KMS-11 (cell line): ENCODE measurements at regions not wholly inside any gene's neighbourhood (a gene's known extent, or its start where the extent isn't known, plus 50 kb on each side); places are given as distances from the start of the nearest gene placed in this dataset.

Experiments
- H2AFZ ChIP-seq: fragments of 200-600 bp; sonication (generic); 2 replicates; pipeline ENCODE4 v1.6.1; 2016; ENCODE audit warnings: antibody characterized with exemption, mixed run types, low read depth
- H3K27ac ChIP-seq: fragments of 200-600 bp; sonication (generic); 2 replicates; pipeline ENCODE4 v1.6.1; 2016; ENCODE audit warnings: mild to moderate bottlenecking, mixed run types
- H3K27me3 ChIP-seq: fragments of 200-600 bp; sonication (generic); 2 replicates; pipeline ENCODE4 v1.6.1; 2017; ENCODE audit warnings: mild to moderate bottlenecking, low read depth, mixed run types, moderate library complexity; ENCODE audit not compliant: insufficient read depth
- H3K36me3 ChIP-seq: fragments of 200-600 bp; sonication (generic); 2 replicates; pipeline ENCODE4 v1.6.1; 2017; ENCODE audit warnings: mild to moderate bottlenecking, mixed run types; ENCODE audit not compliant: insufficient read depth
- H3K4me1 ChIP-seq: fragments of 200-600 bp; sonication (generic); 2 replicates; pipeline ENCODE4 v1.6.1; 2016; ENCODE audit warnings: mild to moderate bottlenecking, low read depth, mixed run types; ENCODE audit not compliant: poor library complexity, severe bottlenecking
- H3K4me2 ChIP-seq: fragments of 200-600 bp; sonication (generic); 2 replicates; pipeline ENCODE4 v1.7.0; 2016; ENCODE audit warnings: mild to moderate bottlenecking, mixed run types
- H3K4me3 ChIP-seq: fragments of 200-600 bp; sonication (generic); IDR thresholded peaks from 2 replicates; pipeline ENCODE4 v1.6.1; 2017; ENCODE audit warnings: low read depth, low read length, mixed read lengths; ENCODE audit not compliant: insufficient read depth
- H3K79me2 ChIP-seq: fragments of 200-600 bp; sonication (generic); 2 replicates; pipeline ENCODE4 v1.6.1; 2016; ENCODE audit warnings: low read depth, mixed run types; ENCODE audit not compliant: insufficient read depth
- H3K9ac ChIP-seq: fragments of 200-600 bp; sonication (generic); 2 replicates; pipeline ENCODE4 v1.6.1; 2016; ENCODE audit warnings: mild to moderate bottlenecking, mixed run types
- H4K20me1 ChIP-seq: fragments of 200-600 bp; sonication (generic); 2 replicates; pipeline ENCODE4 v1.6.1; 2016; ENCODE audit warnings: mild to moderate bottlenecking, mixed run types; ENCODE audit not compliant: insufficient read depth
- TF ChIP-seq, protein P1 (sequence below): fragments of 200-600 bp; sonication (generic); conservative IDR thresholded peaks from 2 replicates; pipeline ENCODE4 v1.6.1; 2017; ENCODE audit warnings: low read depth, mild to moderate bottlenecking, antibody characterized with exemption, low read length, moderate library complexity, mixed read lengths

- TF ChIP-seq, protein P1, sequence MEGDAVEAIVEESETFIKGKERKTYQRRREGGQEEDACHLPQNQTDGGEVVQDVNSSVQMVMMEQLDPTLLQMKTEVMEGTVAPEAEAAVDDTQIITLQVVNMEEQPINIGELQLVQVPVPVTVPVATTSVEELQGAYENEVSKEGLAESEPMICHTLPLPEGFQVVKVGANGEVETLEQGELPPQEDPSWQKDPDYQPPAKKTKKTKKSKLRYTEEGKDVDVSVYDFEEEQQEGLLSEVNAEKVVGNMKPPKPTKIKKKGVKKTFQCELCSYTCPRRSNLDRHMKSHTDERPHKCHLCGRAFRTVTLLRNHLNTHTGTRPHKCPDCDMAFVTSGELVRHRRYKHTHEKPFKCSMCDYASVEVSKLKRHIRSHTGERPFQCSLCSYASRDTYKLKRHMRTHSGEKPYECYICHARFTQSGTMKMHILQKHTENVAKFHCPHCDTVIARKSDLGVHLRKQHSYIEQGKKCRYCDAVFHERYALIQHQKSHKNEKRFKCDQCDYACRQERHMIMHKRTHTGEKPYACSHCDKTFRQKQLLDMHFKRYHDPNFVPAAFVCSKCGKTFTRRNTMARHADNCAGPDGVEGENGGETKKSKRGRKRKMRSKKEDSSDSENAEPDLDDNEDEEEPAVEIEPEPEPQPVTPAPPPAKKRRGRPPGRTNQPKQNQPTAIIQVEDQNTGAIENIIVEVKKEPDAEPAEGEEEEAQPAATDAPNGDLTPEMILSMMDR, result no peak
- H4K20me1 ChIP-seq, result no peaks in the 10 kb centered on the region
- no peak overlapping the region for H2AFZ ChIP-seq
These were observed 153.1 kb upstream of the VCX start for GRCh38 chrX:7689791-7690412.

GRCh38 chrX:7680181-7680580 lies 162.8 kb upstream of the VCX start:
- TF ChIP-seq, protein P1, result no peak

More at GRCh38 chrX:7689791-7690412, 153.1 kb upstream of the VCX start:
- Histone ChIP-seq H3K9ac (no peak overlapping the region), H3K36me3 (no peaks in the 10 kb centered on the region), H3K79me2 (no peaks in the 10 kb centered on the region), H3K4me2 (no peak overlapping the region), H3K4me1 (no peaks in the 10 kb centered on the region), H3K27ac (no peak overlapping the region), H3K4me3 (no peak overlapping the region), H3K27me3 (no peaks in the 10 kb centered on the region)

GRCh38 chrX:7654316-7654715 lies 188.7 kb upstream of the VCX start:
- H3K9ac ChIP-seq, result no peak overlapping the region
- no peaks in the 10 kb centered on the region for H3K79me2 ChIP-seq
- H3K4me3 ChIP-seq, result no peak overlapping the region
- H4K20me1 ChIP-seq, result no peaks in the 10 kb centered on the region
- no peak overlapping the region for H2AFZ ChIP-seq
- H3K27me3 ChIP-seq, result no peaks in the 10 kb centered on the region
- H3K36me3 ChIP-seq, result no peaks in the 10 kb centered on the region
- H3K27ac ChIP-seq, result peak overlapping the region; percentile 27; the same call in 1 of the 2 replicates
- H3K4me1 ChIP-seq, result peaks cover 16% of the 10 kb centered on the region
- TF ChIP-seq, protein P1, result no peak
- no peak overlapping the region for H3K4me2 ChIP-seq

More at GRCh38 chrX:7680181-7680580, 162.8 kb upstream of the VCX start:
- Histone ChIP-seq H3K27me3 (no peaks in the 10 kb centered on the region), H2AFZ (no peak overlapping the region), H3K4me3 (no peak overlapping the region), H3K79me2 (no peaks in the 10 kb centered on the region), H3K4me1 (no peaks in the 10 kb centered on the region), H3K27ac (no peak overlapping the region), H4K20me1 (no peaks in the 10 kb centered on the region), H3K36me3 (no peaks in the 10 kb centered on the region), H3K4me2 (no peak overlapping the region), H3K9ac (no peak overlapping the region)

- no peaks in the 10 kb centered on the region for H4K20me1 ChIP-seq
- H3K4me2 ChIP-seq, result no peak overlapping the region
- H3K27me3 ChIP-seq, result no peaks in the 10 kb centered on the region
- TF ChIP-seq, protein P1, result no peak
- H3K4me1 ChIP-seq, result no peaks in the 10 kb centered on the region
- H3K27ac ChIP-seq, result no peak overlapping the region
- H2AFZ ChIP-seq, result no peak overlapping the region
- no peaks in the 10 kb centered on the region for H3K36me3 ChIP-seq
- no peak overlapping the region for H3K4me3 ChIP-seq
- H3K9ac ChIP-seq, result no peak overlapping the region
- no peaks in the 10 kb centered on the region for H3K79me2 ChIP-seq
These were observed 195.1 kb upstream of the VCX start for GRCh38 chrX:7647831-7648230.
